GM12873 (cell line): ENCODE measurements at regions not wholly inside any gene's neighbourhood (a gene's known extent, or its start where the extent isn't known, plus 50 kb on each side); places are given as distances from the start of the nearest gene placed in this dataset.

Source experiments
- TF ChIP-seq, protein P1 (sequence below): IDR thresholded peaks from 2 replicates; pipeline ENCODE4 v1.5.1; 2012; ENCODE audit warnings: low read depth, mild to moderate bottlenecking, moderate library complexity, low read length, control low read depth; ENCODE audit not compliant: insufficient read depth; ENCODE audit errors: missing control alignments

DNA sequence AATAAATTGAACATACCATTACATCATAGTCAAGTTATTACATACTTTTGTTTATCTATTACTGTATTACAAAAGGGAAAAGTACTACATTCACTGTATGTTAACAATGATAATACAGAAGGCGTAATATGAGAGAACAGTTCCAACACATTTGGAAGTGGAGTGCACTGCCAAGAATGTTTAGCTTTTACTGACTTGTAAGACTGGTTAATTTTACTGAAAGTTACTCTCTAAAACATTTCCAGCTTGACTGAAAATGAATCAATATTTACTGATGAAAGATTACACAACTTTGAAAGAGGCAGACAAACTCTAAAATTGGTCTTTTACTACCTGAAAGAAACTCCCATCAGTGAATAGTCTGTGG is 728.5 kb downstream of the FSCB start:
- TF ChIP-seq, protein P1, sequence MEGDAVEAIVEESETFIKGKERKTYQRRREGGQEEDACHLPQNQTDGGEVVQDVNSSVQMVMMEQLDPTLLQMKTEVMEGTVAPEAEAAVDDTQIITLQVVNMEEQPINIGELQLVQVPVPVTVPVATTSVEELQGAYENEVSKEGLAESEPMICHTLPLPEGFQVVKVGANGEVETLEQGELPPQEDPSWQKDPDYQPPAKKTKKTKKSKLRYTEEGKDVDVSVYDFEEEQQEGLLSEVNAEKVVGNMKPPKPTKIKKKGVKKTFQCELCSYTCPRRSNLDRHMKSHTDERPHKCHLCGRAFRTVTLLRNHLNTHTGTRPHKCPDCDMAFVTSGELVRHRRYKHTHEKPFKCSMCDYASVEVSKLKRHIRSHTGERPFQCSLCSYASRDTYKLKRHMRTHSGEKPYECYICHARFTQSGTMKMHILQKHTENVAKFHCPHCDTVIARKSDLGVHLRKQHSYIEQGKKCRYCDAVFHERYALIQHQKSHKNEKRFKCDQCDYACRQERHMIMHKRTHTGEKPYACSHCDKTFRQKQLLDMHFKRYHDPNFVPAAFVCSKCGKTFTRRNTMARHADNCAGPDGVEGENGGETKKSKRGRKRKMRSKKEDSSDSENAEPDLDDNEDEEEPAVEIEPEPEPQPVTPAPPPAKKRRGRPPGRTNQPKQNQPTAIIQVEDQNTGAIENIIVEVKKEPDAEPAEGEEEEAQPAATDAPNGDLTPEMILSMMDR = no peak

DNA sequence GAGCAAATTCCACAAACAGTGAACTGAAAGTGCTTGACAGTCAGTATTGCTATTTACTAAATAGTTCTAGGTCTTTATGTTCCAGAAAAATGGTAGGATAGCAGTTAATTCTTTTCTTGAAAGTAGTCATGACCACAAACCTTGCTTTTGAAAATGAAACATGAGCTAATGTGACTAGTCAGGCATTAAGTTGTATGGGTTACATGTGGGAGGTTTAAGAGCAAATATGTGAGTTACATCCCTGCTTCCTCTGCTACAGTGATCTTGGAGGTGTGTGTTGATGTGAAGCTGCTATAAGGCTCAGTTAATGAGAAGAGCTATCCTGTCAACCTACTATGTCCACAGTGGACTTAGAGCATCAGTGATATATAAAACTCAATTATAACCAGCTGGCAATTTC is 741.6 kb downstream of the FSCB start:
- TF ChIP-seq, protein P1 = no peak

DNA sequence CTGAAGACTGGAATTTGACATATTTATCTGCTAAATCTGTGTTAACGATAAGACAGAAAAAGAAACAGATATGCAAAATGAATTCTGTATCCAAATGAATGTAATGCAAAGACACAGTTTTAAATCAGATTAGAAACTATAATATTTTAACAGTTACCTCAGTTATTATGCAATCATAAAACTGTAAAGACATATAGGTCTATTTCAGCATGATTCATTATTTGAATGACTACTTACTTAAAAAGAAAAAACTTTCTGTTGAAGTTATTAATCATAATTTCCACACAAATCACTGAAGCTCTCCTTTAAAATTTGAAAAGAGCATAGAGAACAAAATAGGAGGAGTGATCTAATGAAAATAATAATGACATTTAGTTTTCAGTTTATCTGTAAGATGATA is 742.6 kb downstream of the FSCB start:
- TF ChIP-seq, protein P1 = no peak

DNA sequence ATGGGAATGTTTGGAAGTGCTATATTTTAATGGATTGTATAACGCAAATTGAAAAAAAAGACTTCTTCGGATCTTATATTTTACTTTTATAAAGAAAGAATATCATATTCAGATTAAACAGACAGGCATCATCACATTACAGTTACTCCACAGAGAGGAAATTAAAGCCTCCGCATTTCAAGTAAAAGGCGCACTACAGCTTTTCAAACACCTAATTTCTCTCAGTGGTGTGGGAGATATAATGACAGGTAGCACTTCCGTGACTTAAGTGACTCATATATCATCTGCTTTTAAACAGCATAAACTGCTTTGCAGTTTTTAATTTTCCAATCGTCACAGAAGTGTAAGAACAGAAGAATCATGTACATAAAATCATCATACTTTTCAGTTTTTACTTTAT is 751.4 kb downstream of the FSCB start:
- TF ChIP-seq, protein P1 = no peak

DNA sequence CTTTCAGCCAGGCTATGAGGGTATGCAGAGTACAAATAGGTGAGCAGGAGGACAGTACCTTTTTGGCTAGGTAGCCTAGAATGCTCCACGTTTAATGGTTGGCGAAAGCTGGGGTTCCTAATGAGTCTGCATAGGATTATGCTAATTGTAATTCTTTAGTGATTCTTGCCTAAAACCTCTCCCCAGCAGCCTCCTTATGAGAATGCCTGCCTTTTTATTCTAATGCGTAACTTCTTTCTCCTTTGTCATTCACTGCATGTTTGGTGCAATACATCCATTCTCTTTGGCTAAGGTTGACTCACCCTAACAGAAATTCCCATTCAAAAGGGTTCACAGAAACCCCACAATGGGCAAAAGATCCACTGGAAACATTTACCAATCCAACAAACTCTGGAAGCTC is 752.2 kb downstream of the FSCB start:
- TF ChIP-seq, protein P1 = no peak

DNA sequence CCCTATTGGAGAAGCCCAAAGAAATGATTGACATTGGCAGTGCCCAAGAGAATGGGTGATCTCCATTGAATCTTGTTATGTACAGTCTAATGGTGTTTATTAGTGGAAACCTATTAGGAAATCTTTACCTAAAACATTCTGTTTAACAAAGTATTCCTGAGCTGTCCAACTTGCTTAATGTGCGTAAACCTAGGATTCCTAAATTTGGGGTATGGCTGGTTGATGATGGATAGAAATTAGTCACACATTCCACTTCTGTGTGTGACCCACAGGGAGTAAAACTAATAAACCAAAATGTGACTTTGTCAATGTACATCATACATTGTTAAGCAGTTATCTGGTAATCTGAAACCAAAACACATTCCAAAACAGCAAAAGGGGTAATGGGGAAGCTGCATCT is 761.3 kb downstream of the FSCB start:
- TF ChIP-seq, protein P1 = no peak

DNA sequence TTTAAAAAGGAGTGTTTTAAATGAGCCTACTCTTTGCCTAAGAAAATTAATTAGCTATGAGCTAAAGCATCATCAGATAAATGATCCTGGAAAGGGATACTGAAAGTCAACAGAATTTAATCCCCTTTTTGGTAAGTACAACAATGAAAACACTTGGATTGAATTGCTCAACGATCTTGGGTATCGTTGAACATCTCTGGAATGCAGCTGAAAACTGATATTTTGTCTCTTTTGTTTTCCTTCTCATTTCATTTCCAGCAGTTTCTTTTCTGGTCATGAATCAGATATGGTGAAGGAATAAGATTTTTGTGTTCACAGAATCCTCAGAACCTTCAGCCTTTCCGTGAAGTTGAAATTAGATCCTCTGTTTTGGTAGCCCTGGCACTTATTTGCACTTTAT is 771.2 kb downstream of the FSCB start:
- TF ChIP-seq, protein P1 = no peak

DNA sequence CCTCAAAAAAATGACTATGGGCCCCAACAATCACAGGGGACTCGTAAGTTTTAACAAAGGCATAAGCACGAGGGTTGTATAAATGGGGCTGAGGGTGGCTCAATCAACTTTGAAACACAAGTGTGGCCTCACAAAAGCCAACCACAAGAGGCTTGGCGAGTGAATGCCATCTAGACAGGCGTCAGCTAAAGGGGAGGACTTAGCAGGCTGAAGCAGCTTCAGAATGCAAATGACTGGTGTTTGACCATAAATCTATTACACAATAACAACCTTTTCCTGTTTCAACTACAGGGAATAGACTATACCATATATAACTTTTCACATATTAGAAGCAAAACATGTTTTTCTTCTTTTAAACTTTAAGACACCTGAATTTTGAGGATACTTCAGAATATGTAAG is 777.9 kb downstream of the FSCB start:
- TF ChIP-seq, protein P1 = no peak
